Stimulated activated naive CD4-positive, alpha-beta T cell (primary cell): ENCODE measurements at regions not wholly inside any gene's neighbourhood (a gene's known extent, or its start where the extent isn't known, plus 50 kb on each side); places are given as distances from the start of the nearest gene placed in this dataset.

Experiments
- DNase-seq, 6 experiments: peaks; one replicate each; lab custom pipeline; 2025; lab: John Stamatoyannopoulos, UW

DNA sequence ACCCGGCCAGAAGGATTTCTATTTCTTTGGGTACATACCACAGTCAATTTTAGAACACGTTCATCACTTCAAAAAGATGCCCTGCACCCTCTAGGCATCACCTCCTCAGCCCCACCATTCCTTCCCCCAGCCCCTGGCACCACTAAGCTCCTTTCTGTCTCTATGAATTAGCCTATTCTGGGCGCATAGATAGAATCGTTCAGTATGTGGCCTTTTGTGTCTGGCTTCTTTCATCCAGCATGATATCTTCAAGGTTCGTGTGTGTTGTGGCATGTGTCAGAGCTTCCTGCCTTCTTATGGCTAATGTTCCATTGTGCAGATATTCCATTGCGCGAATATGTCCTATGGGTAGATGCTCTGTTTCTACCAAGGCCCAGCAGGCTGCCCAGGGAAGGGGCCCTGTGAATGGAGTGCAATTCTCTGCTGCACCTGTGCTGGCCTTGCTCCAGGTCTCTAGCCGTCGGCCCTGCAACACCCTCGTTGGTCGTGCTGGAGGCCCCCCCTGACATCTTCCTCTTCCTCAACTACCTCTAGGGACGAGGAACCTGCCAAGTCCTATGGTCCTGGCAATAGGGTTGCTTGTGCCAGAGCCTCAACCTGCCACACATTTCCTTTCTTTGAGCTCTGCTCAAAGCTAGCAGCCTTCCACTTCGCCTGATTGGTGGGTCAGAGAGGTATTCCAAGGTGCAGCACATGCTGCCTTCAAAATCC, 113.5 kb downstream of the RIPK4 start:
- DNase-seq, result no peak

DNA sequence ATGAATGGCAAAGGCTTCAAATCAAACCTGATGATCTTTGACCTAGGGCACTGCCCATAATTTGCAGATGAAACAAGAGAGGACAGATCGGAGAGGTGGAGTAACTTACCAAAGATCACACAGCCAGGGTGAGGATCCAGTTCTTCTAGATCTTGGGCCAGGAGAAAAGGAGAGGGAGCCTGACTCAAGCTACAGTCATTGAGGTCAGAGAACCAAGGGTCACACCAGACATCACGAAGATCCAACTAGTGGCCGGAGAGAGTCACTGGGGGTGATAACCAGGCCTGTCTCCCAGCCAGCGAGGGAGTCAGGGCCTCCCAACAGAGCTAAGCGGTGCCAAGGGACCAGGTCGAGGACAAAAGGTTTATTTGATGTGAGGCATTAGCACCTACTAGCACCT, 115.0 kb downstream of the RIPK4 start:
- no peak for DNase-seq

DNA sequence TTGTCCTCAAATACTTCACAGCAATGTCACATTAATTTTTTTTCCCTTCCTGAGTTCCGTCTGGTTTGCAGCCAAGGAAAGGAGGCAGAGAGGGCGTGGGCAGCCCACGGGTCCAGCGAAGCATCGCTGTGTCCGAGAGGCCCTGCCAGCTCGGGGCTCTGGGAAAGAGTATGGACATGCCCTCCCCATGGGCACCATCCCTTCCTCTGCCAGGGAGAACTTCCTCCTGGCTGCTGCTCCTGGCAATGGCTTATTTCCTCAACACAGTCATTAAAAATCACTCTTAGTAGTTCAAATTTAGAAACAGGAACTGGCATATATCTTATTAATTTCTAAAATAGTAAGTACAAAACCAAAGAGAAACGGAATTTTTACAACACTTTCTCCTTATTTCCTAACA, 115.4 kb downstream of the RIPK4 start:
- DNase-seq, result peak in 1 of 6 experiments; percentile 1

DNA sequence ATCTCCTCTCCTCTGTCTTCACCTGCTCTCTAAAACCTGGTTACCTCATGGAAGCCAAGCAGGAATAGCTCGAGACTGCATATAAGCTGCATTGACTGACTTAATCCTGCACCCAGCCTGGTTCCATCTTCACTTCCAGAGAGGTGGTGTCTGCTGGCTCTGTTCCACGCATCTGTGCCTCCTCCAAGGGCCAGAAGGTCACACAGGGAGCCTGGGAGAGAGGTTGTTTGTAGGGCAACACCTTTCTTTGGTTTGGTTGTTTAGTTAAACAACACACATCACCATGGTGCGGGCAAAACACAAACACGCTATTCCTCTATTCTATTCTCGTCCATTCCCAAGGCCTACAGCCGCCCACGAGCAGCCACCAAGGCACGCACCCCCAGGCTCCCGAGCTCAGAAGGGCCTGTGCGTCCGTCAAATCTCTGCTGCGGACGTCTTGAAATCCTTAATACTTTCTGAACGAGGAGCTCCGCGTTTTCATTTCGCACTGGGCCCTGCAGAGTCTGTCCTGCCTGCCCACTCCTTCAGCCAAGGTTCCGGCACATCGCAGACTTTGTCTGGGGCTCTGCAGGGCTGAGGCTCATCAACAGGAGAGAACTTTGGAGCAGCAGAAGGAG, 116.2 kb downstream of the RIPK4 start:
- DNase-seq, result no peak

DNA sequence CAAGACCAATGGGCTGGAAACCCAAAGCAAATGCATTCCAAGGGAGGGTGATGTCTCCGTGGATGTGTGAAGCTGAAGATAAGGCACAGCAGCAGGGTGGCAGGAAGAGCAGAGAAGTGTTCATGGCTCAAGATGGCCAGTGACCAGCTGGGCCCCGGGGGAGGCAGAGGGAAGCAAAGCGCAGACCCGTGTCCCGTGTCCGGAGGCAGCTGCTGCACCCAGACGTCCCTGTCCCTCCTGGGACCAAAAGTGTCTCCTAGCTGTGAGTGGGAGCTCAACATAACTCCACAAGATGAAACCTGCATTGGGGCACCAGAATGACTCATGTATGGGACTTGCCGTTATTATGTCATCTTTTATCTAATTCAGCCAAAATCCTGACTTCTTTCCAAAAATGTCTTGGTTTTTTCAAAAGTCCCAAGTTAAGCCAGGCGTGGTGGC, 118.2 kb downstream of the RIPK4 start:
- DNase-seq, result no peak

DNA sequence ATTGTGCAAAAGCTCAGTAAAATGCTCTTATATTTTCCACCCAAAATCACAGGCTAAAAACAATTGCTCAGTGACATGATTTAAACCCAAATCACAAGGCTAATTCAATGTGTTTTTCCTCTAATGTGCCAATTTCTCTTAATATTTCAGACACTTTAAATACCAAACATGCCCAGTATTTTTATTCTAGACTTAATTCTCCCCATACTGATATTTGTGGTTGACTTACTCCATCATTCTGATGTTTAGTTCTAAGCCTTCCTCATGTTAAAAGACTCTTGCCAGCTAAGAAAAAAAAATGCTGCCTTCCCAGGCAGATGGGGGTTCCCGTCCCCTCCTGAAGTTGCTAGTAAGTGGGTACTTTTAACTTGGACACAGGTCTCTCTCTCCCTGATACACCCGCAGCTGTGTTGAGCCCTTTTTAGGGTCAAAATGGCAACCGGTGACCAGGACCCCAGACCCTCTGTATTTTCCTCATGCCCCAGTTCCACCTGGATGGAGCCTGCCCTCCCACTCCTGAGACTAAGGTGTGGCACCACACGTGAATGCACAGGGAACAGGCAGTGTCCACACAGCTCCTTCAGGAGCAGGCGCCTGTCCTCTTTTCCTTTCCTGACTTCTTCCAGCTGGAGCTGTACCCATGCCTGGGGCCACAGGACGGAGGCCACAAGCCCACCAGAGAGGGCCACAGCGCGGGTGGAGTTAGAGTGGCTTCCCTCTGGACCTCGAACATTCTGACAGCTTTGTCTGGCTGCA, 118.9 kb downstream of the RIPK4 start:
- no peak for DNase-seq

DNA sequence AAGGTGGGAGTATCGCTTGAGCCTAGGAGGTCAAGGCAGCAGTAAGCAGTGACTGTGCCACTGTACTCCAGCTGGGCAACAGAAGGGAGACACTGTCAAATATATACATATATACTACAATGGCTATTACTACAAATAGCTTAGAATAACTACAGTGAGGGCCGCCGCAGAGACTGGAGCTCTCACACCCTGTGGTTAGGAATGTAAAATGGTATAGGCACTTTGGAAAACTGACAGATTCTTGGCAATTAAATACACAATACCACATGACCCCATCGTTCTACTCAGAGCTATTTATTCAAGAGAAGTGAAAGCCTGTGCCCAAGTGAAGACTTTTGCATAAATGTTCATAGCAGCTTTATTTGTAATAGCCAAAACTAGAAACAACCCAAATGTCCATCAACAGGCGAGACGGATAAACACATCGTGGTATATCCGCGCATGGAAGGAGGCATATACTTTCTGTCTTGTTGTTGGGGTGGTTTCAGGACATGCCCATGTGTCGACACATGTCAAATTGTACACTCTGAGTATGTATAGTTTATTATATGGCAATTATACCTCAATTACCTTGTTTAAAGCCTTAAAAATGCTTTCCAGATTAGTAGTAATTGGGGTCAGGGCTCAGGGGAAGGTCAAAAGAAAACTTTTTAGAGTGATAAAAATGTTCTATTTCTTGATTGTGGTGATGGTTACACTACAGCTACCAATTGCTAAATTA, 123.4 kb downstream of the RIPK4 start:
- DNase-seq, result no peak

DNA sequence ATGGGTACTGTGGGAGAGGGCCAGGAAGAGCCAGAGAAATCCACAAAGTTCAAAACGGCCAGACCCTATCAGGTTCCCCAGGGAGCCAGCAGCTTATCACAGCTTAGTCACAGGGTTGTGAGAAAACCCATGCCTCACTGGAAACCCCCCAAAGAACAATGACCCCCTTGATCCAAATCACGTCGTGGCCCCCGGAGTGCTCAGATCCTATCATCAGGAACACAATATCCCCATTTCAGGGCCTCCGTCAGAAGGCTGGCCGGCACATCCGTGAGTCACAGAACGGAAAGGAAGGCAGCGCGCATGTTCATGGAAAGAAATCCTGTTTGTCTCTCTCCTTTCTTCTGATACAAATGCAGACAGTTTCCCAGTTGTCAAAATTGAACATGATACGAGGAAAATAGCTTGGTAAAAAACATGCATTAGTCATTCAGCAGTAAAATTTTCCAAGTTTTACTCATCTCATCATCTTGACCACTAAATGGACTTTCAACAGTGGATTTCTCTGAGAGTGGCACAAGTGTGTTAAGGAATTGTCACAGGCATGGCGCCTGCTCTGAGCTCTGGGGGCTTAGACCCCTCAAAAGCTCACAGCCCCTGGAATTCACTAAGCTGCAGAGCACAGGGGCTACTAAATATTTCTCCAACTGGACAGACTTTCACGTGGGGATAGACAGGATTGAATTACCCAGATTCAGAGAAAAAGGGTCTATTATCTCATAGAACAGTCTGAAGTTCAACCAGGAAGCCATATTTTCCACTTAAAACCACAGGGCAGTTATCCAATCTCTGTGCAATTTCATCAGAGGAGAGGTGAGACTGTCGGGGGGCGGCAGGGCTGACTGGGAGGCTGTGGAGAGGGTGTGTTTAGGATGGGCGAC, 124.8 kb downstream of the RIPK4 start:
- DNase-seq, result no peak

DNA sequence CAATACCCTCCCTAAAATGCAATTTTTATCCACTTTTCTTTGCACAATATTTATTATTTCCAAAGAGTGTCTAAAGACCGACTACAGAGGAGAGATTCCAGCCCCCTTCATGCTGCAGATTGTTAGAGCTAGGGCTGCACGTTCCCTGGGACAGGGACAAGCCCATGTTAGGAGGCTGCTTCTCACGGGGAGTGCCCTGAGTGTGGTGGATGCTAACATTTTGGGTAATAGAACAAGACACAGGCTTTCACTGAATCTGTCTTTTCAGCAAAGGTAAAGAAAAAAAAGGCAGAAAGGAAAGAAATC, 125.4 kb downstream of the RIPK4 start:
- DNase-seq, result no peak

DNA sequence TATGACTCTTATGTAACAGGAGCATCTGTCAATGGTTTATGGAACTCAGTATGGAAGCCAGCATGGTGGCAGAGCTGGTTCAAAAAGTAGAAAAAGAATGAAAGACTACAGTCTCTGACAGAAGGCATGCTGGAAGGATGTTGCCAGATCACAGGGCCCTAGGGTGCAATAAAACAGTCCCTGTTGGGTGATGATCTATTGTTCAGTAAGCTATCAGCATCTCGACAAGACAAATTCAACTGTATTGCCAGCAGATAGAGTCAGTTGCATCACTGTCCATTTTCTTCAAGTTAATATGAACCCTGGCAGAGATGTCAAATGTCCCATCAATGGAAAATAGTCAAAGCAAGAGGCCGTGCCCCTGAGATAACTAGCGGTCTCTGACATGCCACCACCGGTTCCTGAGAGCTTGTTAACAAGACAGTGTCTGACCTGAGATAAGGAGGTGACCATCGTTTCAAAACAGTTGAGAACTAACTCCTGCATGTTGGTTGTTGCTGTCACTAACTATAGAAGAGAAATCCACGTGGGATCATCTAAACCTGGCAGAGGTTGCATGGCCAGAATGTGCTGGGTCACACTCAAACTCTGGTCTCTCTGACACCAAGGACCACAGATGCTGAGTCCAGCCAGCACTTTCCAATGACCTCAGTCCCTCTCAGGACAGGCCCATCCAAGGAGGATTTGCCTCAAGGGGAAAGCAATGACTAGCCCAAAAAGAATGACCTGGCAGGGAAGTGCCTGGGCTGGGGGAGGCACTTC, 125.9 kb downstream of the RIPK4 start:
- DNase-seq, result no peak

DNA sequence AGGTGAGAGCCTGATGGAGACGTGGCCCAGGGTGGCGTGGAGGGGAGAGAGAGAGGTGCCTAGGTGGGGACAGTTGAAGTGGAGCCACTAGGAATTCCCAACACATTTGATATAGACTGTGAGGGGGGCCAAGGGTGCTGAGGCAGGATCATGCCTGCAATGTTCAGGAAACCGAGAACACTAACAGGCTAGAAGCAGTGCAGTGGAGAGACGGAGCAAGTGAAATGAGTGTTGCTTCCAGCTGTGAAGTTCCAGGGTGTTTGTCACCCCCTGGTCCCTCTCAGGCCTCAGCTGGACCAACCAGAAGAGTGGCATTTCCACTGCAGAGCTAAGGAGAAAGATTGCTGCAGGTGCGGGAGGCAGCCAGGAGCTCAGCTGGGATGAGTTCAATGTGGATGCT, 127.1 kb downstream of the RIPK4 start:
- DNase-seq, result no peak

DNA sequence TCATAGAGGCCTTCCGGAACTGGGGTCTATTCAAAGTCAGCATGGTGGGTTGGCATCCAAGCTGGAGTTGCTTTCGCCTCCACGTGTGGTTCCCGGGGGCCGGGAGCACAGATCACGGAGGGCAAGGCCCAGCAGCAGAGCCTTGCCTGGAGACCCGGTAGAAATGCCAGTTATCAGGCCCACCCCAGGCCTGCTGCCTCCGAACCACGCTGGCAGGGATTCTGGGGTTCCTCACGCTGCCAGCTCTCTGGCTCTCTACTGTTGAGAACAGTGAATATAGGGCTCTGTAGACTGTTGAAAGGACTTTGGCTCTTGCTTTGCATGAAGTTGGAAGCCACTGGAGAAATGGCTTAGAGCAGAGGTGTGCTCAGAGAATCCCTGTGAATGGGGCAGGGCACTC, 127.5 kb downstream of the RIPK4 start:
- DNase-seq, result no peak

DNA sequence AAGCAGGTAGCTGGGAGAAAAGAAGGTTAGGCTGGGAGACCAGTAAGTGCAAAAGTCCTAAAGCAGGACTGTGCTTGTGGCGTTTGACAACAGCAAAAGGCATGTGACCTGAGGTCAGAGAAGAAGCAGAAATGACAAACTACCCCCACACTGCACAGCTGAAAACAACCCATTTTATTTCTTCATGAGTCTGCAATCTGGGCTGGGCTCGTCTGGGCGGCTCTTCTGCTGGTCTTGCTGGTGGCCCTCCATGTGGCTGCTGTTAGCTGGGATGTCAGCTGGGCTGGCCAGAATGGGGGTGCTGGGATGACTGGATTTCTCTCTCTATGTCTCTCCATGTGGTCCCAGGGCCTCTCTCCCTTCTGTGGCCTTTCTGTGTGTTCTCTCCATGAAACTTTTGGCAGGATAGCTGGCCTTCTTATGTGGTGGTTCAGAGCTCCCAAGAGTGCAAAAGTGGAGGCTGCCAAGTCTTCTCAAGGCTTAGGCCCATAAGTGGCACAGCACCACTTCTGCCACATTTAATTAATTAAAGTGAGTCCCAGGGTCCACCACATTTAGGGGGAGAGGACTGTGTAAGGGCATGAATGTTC, 128.6 kb downstream of the RIPK4 start:
- DNase-seq, result no peak

DNA sequence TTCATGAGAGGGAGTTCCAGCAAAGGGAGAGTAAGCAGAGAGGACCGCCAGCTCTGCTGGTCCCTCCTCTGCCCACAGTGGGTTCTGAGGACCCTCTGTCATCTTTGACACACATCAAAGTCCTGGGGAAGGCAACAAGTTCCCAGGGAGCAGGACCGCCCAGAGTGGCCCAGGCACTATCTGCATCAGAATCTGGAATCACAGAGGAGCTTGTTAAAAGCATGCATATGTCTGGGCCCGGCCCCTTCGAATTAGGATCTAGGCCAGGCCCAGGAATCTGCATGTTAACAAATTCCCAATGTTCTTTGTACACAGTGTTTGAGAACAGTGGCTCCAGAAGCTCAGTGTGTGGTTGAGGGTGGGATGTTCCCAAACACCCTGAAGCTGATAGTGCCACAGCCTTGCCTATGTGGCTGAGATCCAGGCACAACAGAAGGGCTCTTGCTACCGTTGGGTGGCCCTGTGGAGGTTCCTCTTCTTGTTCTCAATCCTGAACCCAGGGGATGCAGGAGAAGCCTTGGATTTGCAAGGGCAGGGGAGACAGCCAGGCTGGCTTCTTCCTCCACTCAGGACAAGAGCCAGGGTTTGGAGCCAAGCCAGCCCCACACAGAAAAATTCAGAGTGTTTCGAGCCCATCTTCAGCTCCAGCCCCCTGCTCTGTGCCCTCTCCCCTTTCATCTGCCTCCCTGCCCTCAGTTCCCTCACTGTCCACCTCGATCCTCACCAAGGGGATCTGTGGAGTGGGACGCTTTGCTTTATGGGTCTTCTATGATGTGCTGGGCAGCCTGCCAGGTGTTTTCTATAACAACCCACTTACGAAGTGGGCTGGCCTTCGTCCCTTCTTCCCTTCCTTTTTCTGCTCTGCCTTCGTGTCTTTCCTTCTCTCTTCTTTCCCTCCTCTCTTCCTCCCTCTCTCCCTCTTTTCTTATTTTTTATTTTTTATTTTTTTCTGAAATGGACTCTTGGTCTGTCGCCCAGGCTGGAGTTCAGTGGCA, 129.0 kb upstream of the TMPRSS2 start:
- DNase-seq, result no peak

DNA sequence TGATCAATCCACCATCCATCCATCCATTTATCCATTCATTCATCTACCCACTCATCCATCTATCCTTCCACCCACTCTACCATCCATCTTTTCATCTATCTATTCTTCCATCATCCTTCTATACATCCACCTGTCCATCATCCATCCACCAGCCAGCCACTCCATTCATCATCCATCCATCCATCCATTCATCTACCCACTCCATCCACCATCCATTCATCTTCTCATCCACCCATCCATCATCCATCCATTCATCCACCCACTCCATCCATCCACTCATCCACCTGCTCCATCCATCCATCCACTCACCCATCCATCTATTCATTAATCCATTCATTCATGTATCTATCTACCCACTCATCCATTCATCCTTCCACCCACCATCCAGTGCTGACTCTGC, 127.9 kb upstream of the TMPRSS2 start:
- no peak for DNase-seq

DNA sequence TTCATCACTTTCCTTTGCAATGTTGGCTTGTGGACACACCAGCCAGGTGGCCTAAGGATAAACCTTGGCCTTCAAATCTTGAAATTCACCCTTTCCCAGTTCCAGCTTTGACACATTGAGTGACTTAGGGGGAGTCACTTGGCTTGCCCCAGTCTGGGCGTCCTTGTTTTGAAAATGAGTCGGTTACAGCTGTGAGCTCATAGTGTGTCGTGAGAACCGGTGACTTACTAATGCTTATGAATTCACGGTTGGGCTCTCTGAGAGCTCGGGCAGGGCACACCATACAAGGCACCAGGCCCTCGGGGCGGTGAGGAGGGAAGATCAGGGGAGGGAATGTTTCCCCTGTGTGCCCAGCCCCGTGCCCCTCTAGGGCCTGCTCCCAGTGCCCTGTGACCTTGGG, 126.9 kb upstream of the TMPRSS2 start:
- no peak for DNase-seq

DNA sequence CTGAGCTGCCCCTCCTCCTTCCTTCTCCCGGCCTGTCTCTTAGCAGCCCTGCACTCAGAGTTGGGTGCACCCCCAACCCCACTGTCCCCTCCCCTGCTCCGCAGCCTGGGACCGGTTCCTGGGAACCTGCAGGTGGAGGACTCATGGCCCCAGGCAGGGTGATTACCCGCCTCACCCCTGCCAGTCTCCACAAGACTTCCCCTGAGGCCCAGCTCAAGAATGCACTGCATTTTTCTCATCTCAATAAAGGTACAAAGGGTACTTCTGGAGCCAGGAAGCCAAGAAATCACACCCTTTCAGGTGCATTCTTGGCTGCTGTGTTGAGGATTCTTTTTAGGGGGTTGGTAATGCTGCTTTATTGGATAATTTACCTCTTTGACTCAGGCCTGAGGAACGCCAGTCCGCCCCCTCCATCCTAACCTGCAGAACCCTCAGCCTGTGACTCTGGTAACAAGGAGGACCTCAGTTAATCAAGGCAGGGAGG, 126.3 kb upstream of the TMPRSS2 start:
- DNase-seq, result no peak

DNA sequence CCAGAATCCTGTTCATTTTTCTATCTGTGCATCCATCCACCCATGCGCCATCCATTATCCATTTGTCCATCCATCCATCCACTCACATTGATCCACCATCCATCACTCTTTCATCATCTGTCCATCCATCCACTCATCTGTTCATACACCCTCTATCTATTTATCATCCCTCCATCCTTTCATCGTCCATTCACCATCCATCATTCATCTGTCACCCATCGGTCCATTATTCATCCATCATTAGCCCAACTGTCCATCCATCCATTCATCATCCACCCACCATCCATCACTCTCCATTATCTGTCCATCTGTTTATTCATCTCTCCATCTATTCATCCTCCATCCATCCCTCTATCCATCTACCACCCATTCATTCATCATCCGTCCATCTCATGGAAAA, 125.7 kb upstream of the TMPRSS2 start:
- no peak for DNase-seq
